HCT116 (cell line): ENCODE measurements at regions not wholly inside any gene's neighbourhood (a gene's known extent, or its start where the extent isn't known, plus 50 kb on each side); places are given as distances from the start of the nearest gene placed in this dataset.
"Not testable (repeated sequence)": the region's sequence is repeated elsewhere in the genome, so short reads cannot be mapped to it uniquely, and the experiment has no call there.

Source experiments
- CTCF ChIP-seq, 3 experiments: fragments of 200-600 bp in 1 of 3; sonication (generic) in 1 of 3; IDR thresholded peaks in 2 of 3; conservative IDR thresholded peaks in 1 of 3; 2 replicates each; pipeline ENCODE4 v1.5.1; 2012 to 2017; ENCODE audit warnings: low read depth in 2 of 3, low read length in 2 of 3, antibody characterized with exemption in 1 of 3, borderline replicate concordance in 1 of 3, control low read depth in 1 of 3, mild to moderate bottlenecking in 1 of 3, mixed read lengths in 1 of 3, mixed run types in 1 of 3, moderate library complexity in 1 of 3; ENCODE audit not compliant: insufficient read depth in 1 of 3
- EZH2 ChIP-seq: fragments of 200-600 bp; sonication (generic); IDR thresholded peaks from 2 replicates; pipeline ENCODE4 v1.6.1; 2017; ENCODE audit warnings: antibody characterized with exemption, mixed run types
- EZH2phosphoT487 ChIP-seq: fragments of 200-600 bp; IDR thresholded peaks from 2 replicates; pipeline ENCODE4 v1.6.1; 2018; ENCODE audit warnings: antibody characterized with exemption, borderline replicate concordance
- POLR2AphosphoS5 ChIP-seq: IDR thresholded peaks from 2 replicates; pipeline ENCODE4 v1.6.1; 2011; ENCODE audit warnings: mild to moderate bottlenecking, low read depth, low read length, moderate library complexity
- SP1 ChIP-seq: IDR thresholded peaks from 2 replicates; pipeline ENCODE4 v1.6.1; 2012; ENCODE audit warnings: low read depth

- not testable (repeated sequence) for TF ChIP-seq EZH2phosphoT487, POLR2AphosphoS5, SP1, EZH2
- TF ChIP-seq CTCF (IDR thresholded peaks at IDR 0.05 in 2 of 3, conservative IDR thresholded peaks at IDR 0.05 in 1 of 3; ENCODE audit: borderline replicate concordance in 1 of 3, insufficient read depth in 1 of 3, low read depth in 2 of 3, low read length in 2 of 3), result peak in 2 of 3 experiments; percentile 17 to 29; a peak in 2 of 6 replicates
Measured at GRCh38 chr7:51373607-51374006, 57.0 kb upstream of the COBL start.
